ENCODE measurements at regions not wholly inside any gene's neighbourhood (a gene's known extent, or its start where the extent isn't known, plus 50 kb on each side); places are given as distances from the start of the nearest gene placed in this dataset.

- no TSS peak for BruUV-seq (replicated peaks)
- H3K27ac ChIP-seq (ENCODE audit: extremely low read length, insufficient read depth, low read length): no peak overlapping the region
- intact Hi-C loops (cut with micrococcal nuclease; ENCODE audit: unreplicated experiment): no loop called here
- no peak overlapping the region for H3K4me2 ChIP-seq (ENCODE audit: low read depth, low read length)
- in situ Hi-C loops (cut with HindIII; ENCODE audit: extremely low pct_ligation_motif_present, low pct_unique_long_range_greater_than_20kb): no loop called here
- H3K9ac ChIP-seq (ENCODE audit: insufficient read depth, low read depth, low read length): no peak overlapping the region
- H3K79me2 ChIP-seq (ENCODE audit: insufficient read depth, low read length): no peaks in the 10 kb centered on the region
- no peaks in the 10 kb centered on the region for H3K4me1 ChIP-seq (ENCODE audit: insufficient read depth, low read length)
- H3K36me3 ChIP-seq (replicated peaks in 1 of 2; ENCODE audit: control insufficient read depth in 1 of 2, insufficient read depth in 2 of 2, low read length in 2 of 2): no peaks in the 10 kb centered on the region
- CTCF ChIA-PET (ENCODE audit: low intra/inter-chr PET ratio, low total read pairs): no interaction called here
- no peaks in the 10 kb centered on the region for H3K27me3 ChIP-seq (ENCODE audit: control insufficient read depth in 1 of 2, insufficient read depth in 2 of 2, low read length in 2 of 2)
- POLR2A ChIA-PET: no interaction called here
- no peak for DNase-seq (ENCODE audit: low spot score)
- no peaks in the 10 kb centered on the region for H4K20me1 ChIP-seq (ENCODE audit: insufficient read depth, low read length)
- H2AFZ ChIP-seq (ENCODE audit: low read length): no peak overlapping the region
- TF ChIP-seq MAFK (conservative IDR thresholded peaks at IDR 0.05 in 1 of 2, IDR thresholded peaks at IDR 0.05 in 1 of 2; ENCODE audit: low read length in 2 of 2) (peak; percentile 43 to 74; a peak in 3 of 4 replicates), THAP11 (CRISPR knock-in tag; IDR thresholded peaks at IDR 0.05) (no peak), MAFF (IDR thresholded peaks at IDR 0.05; ENCODE audit: low read depth, low read length) (peak; percentile 64)
- TF ChIP-seq, protein P1, sequence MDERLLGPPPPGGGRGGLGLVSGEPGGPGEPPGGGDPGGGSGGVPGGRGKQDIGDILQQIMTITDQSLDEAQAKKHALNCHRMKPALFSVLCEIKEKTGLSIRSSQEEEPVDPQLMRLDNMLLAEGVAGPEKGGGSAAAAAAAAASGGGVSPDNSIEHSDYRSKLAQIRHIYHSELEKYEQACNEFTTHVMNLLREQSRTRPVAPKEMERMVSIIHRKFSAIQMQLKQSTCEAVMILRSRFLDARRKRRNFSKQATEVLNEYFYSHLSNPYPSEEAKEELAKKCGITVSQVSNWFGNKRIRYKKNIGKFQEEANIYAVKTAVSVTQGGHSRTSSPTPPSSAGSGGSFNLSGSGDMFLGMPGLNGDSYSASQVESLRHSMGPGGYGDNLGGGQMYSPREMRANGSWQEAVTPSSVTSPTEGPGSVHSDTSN (CRISPR knock-in tag; IDR thresholded peaks at IDR 0.05): no peak
- ATAC-seq: no peak
- peaks cover 83% of the 10 kb centered on the region for H3K9me3 ChIP-seq (ENCODE audit: low read length)
- FAIRE-seq: no peak
- no peak overlapping the region for H3K4me3 ChIP-seq (replicated peaks in 1 of 3; ENCODE audit: insufficient read depth in 1 of 3, low read depth in 2 of 3, low read length in 3 of 3)
These were observed 145.3 kb upstream of the LRFN5 start for GRCh38 chr14:41461380-41461779.

- Histone ChIP-seq H4K20me1 (ENCODE audit: insufficient read depth, low read length) (no peaks in the 10 kb centered on the region), H3K36me3 (replicated peaks in 1 of 2; ENCODE audit: control insufficient read depth in 1 of 2, insufficient read depth in 2 of 2, low read length in 2 of 2) (no peaks in the 10 kb centered on the region), H3K79me2 (ENCODE audit: insufficient read depth, low read length) (no peaks in the 10 kb centered on the region), H3K27me3 (ENCODE audit: control insufficient read depth in 1 of 2, insufficient read depth in 2 of 2, low read length in 2 of 2) (no peaks in the 10 kb centered on the region), H3K9ac (ENCODE audit: insufficient read depth, low read depth, low read length) (no peak overlapping the region), H3K4me3 (replicated peaks in 1 of 3; ENCODE audit: insufficient read depth in 1 of 3, low read depth in 2 of 3, low read length in 3 of 3) (no peak overlapping the region), H3K9me3 (ENCODE audit: low read length) (peaks cover 81% of the 10 kb centered on the region), H3K4me2 (ENCODE audit: low read depth, low read length) (no peak overlapping the region), H3K4me1 (ENCODE audit: insufficient read depth, low read length) (no peaks in the 10 kb centered on the region), H2AFZ (ENCODE audit: low read length) (no peak overlapping the region), H3K27ac (ENCODE audit: extremely low read length, insufficient read depth, low read length) (no peak overlapping the region)
- ChIA-PET CTCF (ENCODE audit: low intra/inter-chr PET ratio, low total read pairs) (no interaction called here), POLR2A (no interaction called here)
- 8% methylated on average over 1 of the region's 1 CpG for WGBS (ENCODE audit: low lambda C conversion rate)
- intact Hi-C loops (cut with micrococcal nuclease; ENCODE audit: unreplicated experiment) (no loop called here), in situ Hi-C loops (cut with HindIII; ENCODE audit: extremely low pct_ligation_motif_present, low pct_unique_long_range_greater_than_20kb) (no loop called here)
- no peak for ATAC-seq
- TF ChIP-seq POGZ (CRISPR knock-in tag; IDR thresholded peaks at IDR 0.05) (no peak), CBX2 (IDR thresholded peaks at IDR 0.05; ENCODE audit: low read depth, low read length) (no peak), CBX2 (CRISPR knock-in tag; IDR thresholded peaks at IDR 0.05; ENCODE audit: low read depth) (no peak), ZNF251 (CRISPR knock-in tag; IDR thresholded peaks at IDR 0.05) (no peak), CC2D1A (CRISPR knock-in tag; IDR thresholded peaks at IDR 0.05) (no peak), IRX3 (CRISPR knock-in tag; IDR thresholded peaks at IDR 0.05; ENCODE audit: borderline replicate concordance, low read depth) (no peak), ZNF12 (CRISPR knock-in tag; IDR thresholded peaks at IDR 0.05) (no peak), ZNF672 (CRISPR knock-in tag; IDR thresholded peaks at IDR 0.05) (no peak), KMT2A (CRISPR knock-in tag; IDR thresholded peaks at IDR 0.05) (no peak), IKZF1 (IDR thresholded peaks at IDR 0.05) (no peak), ZKSCAN1 (IDR thresholded peaks at IDR 0.05; ENCODE audit: low read length) (no peak), ZNF263 (CRISPR knock-in tag; IDR thresholded peaks at IDR 0.05) (no peak), YEATS2 (CRISPR knock-in tag; IDR thresholded peaks at IDR 0.05; ENCODE audit: borderline replicate concordance) (no peak), AKAP8 (CRISPR knock-in tag; IDR thresholded peaks at IDR 0.05) (no peak)
- TF ChIP-seq, protein P2, sequence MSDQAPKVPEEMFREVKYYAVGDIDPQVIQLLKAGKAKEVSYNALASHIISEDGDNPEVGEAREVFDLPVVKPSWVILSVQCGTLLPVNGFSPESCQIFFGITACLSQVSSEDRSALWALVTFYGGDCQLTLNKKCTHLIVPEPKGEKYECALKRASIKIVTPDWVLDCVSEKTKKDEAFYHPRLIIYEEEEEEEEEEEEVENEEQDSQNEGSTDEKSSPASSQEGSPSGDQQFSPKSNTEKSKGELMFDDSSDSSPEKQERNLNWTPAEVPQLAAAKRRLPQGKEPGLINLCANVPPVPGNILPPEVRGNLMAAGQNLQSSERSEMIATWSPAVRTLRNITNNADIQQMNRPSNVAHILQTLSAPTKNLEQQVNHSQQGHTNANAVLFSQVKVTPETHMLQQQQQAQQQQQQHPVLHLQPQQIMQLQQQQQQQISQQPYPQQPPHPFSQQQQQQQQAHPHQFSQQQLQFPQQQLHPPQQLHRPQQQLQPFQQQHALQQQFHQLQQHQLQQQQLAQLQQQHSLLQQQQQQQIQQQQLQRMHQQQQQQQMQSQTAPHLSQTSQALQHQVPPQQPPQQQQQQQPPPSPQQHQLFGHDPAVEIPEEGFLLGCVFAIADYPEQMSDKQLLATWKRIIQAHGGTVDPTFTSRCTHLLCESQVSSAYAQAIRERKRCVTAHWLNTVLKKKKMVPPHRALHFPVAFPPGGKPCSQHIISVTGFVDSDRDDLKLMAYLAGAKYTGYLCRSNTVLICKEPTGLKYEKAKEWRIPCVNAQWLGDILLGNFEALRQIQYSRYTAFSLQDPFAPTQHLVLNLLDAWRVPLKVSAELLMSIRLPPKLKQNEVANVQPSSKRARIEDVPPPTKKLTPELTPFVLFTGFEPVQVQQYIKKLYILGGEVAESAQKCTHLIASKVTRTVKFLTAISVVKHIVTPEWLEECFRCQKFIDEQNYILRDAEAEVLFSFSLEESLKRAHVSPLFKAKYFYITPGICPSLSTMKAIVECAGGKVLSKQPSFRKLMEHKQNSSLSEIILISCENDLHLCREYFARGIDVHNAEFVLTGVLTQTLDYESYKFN (CRISPR knock-in tag; conservative IDR thresholded peaks at IDR 0.05): no peak
- no TSS peak for BruUV-seq (replicated peaks)
- DNase-seq (ENCODE audit: low spot score): no peak
- FAIRE-seq: no peak
These were observed 149.3 kb upstream of the LRFN5 start for GRCh38 chr14:41457393-41457792.

Measured in HepG2 (cell line).